Astrocyte (in vitro differentiated cells and primary cell): ENCODE measurements at regions not wholly inside any gene's neighbourhood (a gene's known extent, or its start where the extent isn't known, plus 50 kb on each side); places are given as distances from the start of the nearest gene placed in this dataset.
"Not testable (repeated sequence)": the region's sequence is repeated elsewhere in the genome, so short reads cannot be mapped to it uniquely, and the experiment has no call there.

Experiments used
- DNase-seq: peaks from one replicate; pipeline ENCODE4 v3.0.0-alpha.2; 2010; ENCODE audit warnings: low read depth
- FAIRE-seq: peaks from 2 replicates; lab custom pipeline; 2011; peaks lifted over from hg19 to GRCh38; lab: Jason Lieb, UNC
- H2AFZ ChIP-seq: 2 replicates; pipeline ENCODE4 v1.6.0; 2012; ENCODE audit warnings: low read depth, low read length, inconsistent platforms
- H3K27ac ChIP-seq: 2 replicates; pipeline ENCODE4 v1.5.1; 2011; ENCODE audit warnings: low read depth, low read length, inconsistent platforms
- H3K27me3 ChIP-seq: 2 replicates; pipeline ENCODE4 v1.6.0; 2011; ENCODE audit warnings: low read length, inconsistent platforms; ENCODE audit not compliant: insufficient read depth
- H3K36me3 ChIP-seq: 2 replicates; pipeline ENCODE4 v1.5.1; 2011; ENCODE audit warnings: low read length, inconsistent platforms; ENCODE audit not compliant: insufficient read depth
- H3K4me1 ChIP-seq: 2 replicates; pipeline ENCODE4 v1.5.1; 2011; ENCODE audit warnings: low read length, inconsistent platforms; ENCODE audit not compliant: insufficient read depth
- H3K4me2 ChIP-seq: 2 replicates; pipeline ENCODE4 v1.6.0; 2012; ENCODE audit warnings: low read length, inconsistent platforms
- H3K4me3 ChIP-seq: 2 replicates; pipeline ENCODE4 v1.5.1; 2011; ENCODE audit warnings: low read depth, mild to moderate bottlenecking, low read length, inconsistent platforms; ENCODE audit not compliant: insufficient read depth
- H3K79me2 ChIP-seq: 2 replicates; pipeline ENCODE4 v1.6.0; 2012; ENCODE audit warnings: mild to moderate bottlenecking, low read length, inconsistent platforms; ENCODE audit not compliant: insufficient read depth
- H3K9ac ChIP-seq: 2 replicates; pipeline ENCODE4 v1.6.0; 2012; ENCODE audit warnings: mild to moderate bottlenecking, low read length, inconsistent platforms
- H3K9me3 ChIP-seq: 2 replicates; pipeline ENCODE4 v1.5.1; 2012; ENCODE audit warnings: low read depth, mild to moderate bottlenecking, low read length, inconsistent platforms; ENCODE audit not compliant: insufficient read depth
- H4K20me1 ChIP-seq: 2 replicates; pipeline ENCODE4 v1.6.0; 2012; ENCODE audit warnings: low read length, inconsistent platforms; ENCODE audit not compliant: insufficient read depth
- H3K27ac Mint-ChIP-seq: one replicate; pipeline ENCODE4 v1.8.0; 2021; ENCODE audit warnings: mild to moderate bottlenecking, mixed read lengths; ENCODE audit not compliant: unreplicated experiment
- H3K27me3 Mint-ChIP-seq: one replicate; pipeline ENCODE4 v1.8.0; 2021; ENCODE audit warnings: low read depth, mixed read lengths; ENCODE audit not compliant: unreplicated experiment
- H3K36me3 Mint-ChIP-seq: one replicate; pipeline ENCODE4 v1.8.0; 2021; ENCODE audit warnings: low read depth, mixed read lengths; ENCODE audit not compliant: unreplicated experiment
- H3K4me1 Mint-ChIP-seq: one replicate; pipeline ENCODE4 v1.8.0; 2021; ENCODE audit warnings: low read depth, mixed read lengths; ENCODE audit not compliant: unreplicated experiment
- H3K4me3 Mint-ChIP-seq: one replicate; pipeline ENCODE4 v1.8.0; 2021; ENCODE audit warnings: mild to moderate bottlenecking, moderate library complexity, mixed read lengths; ENCODE audit not compliant: unreplicated experiment
- H3K9me3 Mint-ChIP-seq: one replicate; pipeline ENCODE4 v1.8.0; 2021; ENCODE audit warnings: mild to moderate bottlenecking, mixed read lengths; ENCODE audit not compliant: unreplicated experiment
- CTCF ChIP-seq: IDR thresholded peaks from 2 replicates; pipeline ENCODE4 v1.5.1; 2011; ENCODE audit warnings: low read depth, mild to moderate bottlenecking, inconsistent platforms, low read length, moderate library complexity; ENCODE audit not compliant: insufficient read depth
- EZH2 ChIP-seq: IDR thresholded peaks from 2 replicates; pipeline ENCODE4 v1.6.1; 2012; ENCODE audit warnings: mild to moderate bottlenecking, low read length, inconsistent platforms; ENCODE audit not compliant: insufficient read depth

- Histone ChIP-seq H3K4me3 (no peak overlapping the region), H3K9me3 (no peaks in the 10 kb centered on the region), H3K36me3 (no peaks in the 10 kb centered on the region), H2AFZ (no peak overlapping the region), H3K4me2 (no peak overlapping the region), H3K27me3 (peaks cover 16% of the 10 kb centered on the region), H3K27ac (no peak overlapping the region), H3K79me2 (no peaks in the 10 kb centered on the region), H3K9ac (no peak overlapping the region), H3K4me1 (no peaks in the 10 kb centered on the region), H4K20me1 (no peaks in the 10 kb centered on the region)
- H3K27me3 Mint-ChIP-seq, result peaks cover 77% of the 10 kb centered on the region
- no peak overlapping the region for H3K4me3 Mint-ChIP-seq
- no peak overlapping the region for H3K27ac Mint-ChIP-seq
- no peaks in the 10 kb centered on the region for H3K9me3 Mint-ChIP-seq
- no peaks in the 10 kb centered on the region for H3K36me3 Mint-ChIP-seq
- FAIRE-seq, result no peak
- no peak for DNase-seq
- no peaks in the 10 kb centered on the region for H3K4me1 Mint-ChIP-seq
- TF ChIP-seq EZH2, result no peak
- no peak for TF ChIP-seq CTCF
Observed at GRCh38 chr22:22374579-22374978, 130.0 kb downstream of the VPREB1 start.

- Histone ChIP-seq H3K36me3 (no peaks in the 10 kb centered on the region), H3K9me3 (no peaks in the 10 kb centered on the region), H3K4me1 (no peaks in the 10 kb centered on the region), H4K20me1 (no peaks in the 10 kb centered on the region), H3K27me3 (peaks cover 16% of the 10 kb centered on the region), H3K9ac (no peak overlapping the region), H3K79me2 (no peaks in the 10 kb centered on the region), H2AFZ (no peak overlapping the region), H3K27ac (no peak overlapping the region), H3K4me2 (no peak overlapping the region), H3K4me3 (no peak overlapping the region)
- H3K9me3 Mint-ChIP-seq, result no peaks in the 10 kb centered on the region
- no peaks in the 10 kb centered on the region for H3K36me3 Mint-ChIP-seq
- H3K4me3 Mint-ChIP-seq, result no peak overlapping the region
- TF ChIP-seq CTCF (no peak), EZH2 (no peak)
- no peaks in the 10 kb centered on the region for H3K4me1 Mint-ChIP-seq
- no peak overlapping the region for H3K27ac Mint-ChIP-seq
- no peak for FAIRE-seq
- peaks cover 81% of the 10 kb centered on the region for H3K27me3 Mint-ChIP-seq
- no peak for DNase-seq
Observed at GRCh38 chr22:22375576-22376351, 131.2 kb downstream of the VPREB1 start.

DNA sequence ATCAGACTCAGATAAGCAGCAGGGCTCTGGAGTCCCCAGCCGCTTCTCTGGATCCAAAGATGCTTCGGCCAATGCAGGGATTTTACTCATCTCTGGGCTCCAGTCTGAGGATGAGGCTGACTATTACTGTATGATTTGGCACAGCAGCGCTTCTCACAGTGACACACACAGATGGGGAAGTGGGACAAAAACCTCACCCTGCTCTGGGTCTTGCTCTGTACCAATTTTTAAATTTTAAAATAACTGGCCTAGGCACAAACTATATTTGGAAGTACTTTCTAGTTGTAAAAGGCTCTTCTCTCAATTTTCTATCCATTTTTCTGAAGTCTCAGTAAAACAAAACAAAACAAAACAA, 131.7 kb downstream of the VPREB1 start:
- TF ChIP-seq EZH2 (no peak), CTCF (no peak)
- peaks cover 85% of the 10 kb centered on the region for H3K27me3 Mint-ChIP-seq
- H3K27ac ChIP-seq, result no peak overlapping the region
- no peaks in the 10 kb centered on the region for H3K36me3 Mint-ChIP-seq
- H3K4me1 Mint-ChIP-seq, result no peaks in the 10 kb centered on the region
- H3K9me3 ChIP-seq, result no peaks in the 10 kb centered on the region
- H2AFZ ChIP-seq, result no peak overlapping the region
- H3K4me2 ChIP-seq, result no peak overlapping the region
- H3K79me2 ChIP-seq, result no peaks in the 10 kb centered on the region
- H3K9me3 Mint-ChIP-seq, result no peaks in the 10 kb centered on the region
- no peaks in the 10 kb centered on the region for H4K20me1 ChIP-seq
- no peaks in the 10 kb centered on the region for H3K4me1 ChIP-seq
- no peak overlapping the region for H3K4me3 Mint-ChIP-seq
- FAIRE-seq (no peak), DNase-seq (no peak)
- H3K27me3 ChIP-seq, result peaks cover 12% of the 10 kb centered on the region
- H3K9ac ChIP-seq, result no peak overlapping the region
- H3K27ac Mint-ChIP-seq, result no peak overlapping the region
- H3K4me3 ChIP-seq, result no peak overlapping the region
- no peaks in the 10 kb centered on the region for H3K36me3 ChIP-seq

- H3K9me3 ChIP-seq, H3K36me3 Mint-ChIP-seq, H3K9me3 Mint-ChIP-seq, H3K4me2 ChIP-seq, H3K4me1 ChIP-seq, H3K36me3 ChIP-seq, H3K4me3 Mint-ChIP-seq, H3K27ac ChIP-seq, H2AFZ ChIP-seq, DNase-seq, H3K4me3 ChIP-seq, H3K79me2 ChIP-seq, H3K4me1 Mint-ChIP-seq, FAIRE-seq, H4K20me1 ChIP-seq, H3K9ac ChIP-seq, H3K27ac Mint-ChIP-seq: not testable (repeated sequence)
- peaks cover 84% of the 10 kb centered on the region for H3K27me3 Mint-ChIP-seq
- H3K27me3 ChIP-seq, result peaks cover 10% of the 10 kb centered on the region
Observed at GRCh38 chr22:22376884-22377283, 131.7 kb downstream of the ZNF280B start.
